SK-N-SH (cell line): ENCODE measurements at regions not wholly inside any gene's neighbourhood (a gene's known extent, or its start where the extent isn't known, plus 50 kb on each side); places are given as distances from the start of the nearest gene placed in this dataset.

Experiments used
- EZH2phosphoT487 ChIP-seq: fragments of 200-600 bp; sonication (generic); IDR thresholded peaks from 2 replicates; pipeline ENCODE4 v1.6.1; 2017; ENCODE audit warnings: low read depth, mixed run types, mild to moderate bottlenecking, antibody characterized with exemption, moderate library complexity, borderline replicate concordance
- GABPA ChIP-seq: IDR thresholded peaks from 2 replicates; pipeline ENCODE4 v1.4.0; 2012; ENCODE audit warnings: low read depth, mild to moderate bottlenecking
- RXRA ChIP-seq: IDR thresholded peaks from 2 replicates; pipeline ENCODE4 v1.4.0; 2012; ENCODE audit warnings: low read depth, mild to moderate bottlenecking, borderline replicate concordance
- SIN3A ChIP-seq: IDR thresholded peaks from 2 replicates; pipeline ENCODE4 v1.6.1; 2012; ENCODE audit warnings: low read depth, mild to moderate bottlenecking, low read length, moderate library complexity, borderline replicate concordance
- TF ChIP-seq, protein P1 (sequence below): fragments of 200-600 bp; sonication (generic); IDR thresholded peaks from 2 replicates; pipeline ENCODE4 v1.6.1; 2017; ENCODE audit warnings: antibody characterized with exemption, mild to moderate bottlenecking, moderate library complexity

GRCh38 chr5:4232084-4232483, 636.5 kb downstream of the IRX1 start:
- TF ChIP-seq, protein P1, sequence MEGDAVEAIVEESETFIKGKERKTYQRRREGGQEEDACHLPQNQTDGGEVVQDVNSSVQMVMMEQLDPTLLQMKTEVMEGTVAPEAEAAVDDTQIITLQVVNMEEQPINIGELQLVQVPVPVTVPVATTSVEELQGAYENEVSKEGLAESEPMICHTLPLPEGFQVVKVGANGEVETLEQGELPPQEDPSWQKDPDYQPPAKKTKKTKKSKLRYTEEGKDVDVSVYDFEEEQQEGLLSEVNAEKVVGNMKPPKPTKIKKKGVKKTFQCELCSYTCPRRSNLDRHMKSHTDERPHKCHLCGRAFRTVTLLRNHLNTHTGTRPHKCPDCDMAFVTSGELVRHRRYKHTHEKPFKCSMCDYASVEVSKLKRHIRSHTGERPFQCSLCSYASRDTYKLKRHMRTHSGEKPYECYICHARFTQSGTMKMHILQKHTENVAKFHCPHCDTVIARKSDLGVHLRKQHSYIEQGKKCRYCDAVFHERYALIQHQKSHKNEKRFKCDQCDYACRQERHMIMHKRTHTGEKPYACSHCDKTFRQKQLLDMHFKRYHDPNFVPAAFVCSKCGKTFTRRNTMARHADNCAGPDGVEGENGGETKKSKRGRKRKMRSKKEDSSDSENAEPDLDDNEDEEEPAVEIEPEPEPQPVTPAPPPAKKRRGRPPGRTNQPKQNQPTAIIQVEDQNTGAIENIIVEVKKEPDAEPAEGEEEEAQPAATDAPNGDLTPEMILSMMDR, result no peak
- TF ChIP-seq GABPA (no peak), EZH2phosphoT487 (no peak), RXRA (no peak), SIN3A (no peak)
